ENCODE measurements at regions not wholly inside any gene's neighbourhood (a gene's known extent, or its start where the extent isn't known, plus 50 kb on each side); places are given as distances from the start of the nearest gene placed in this dataset.

- no peak for DNase-seq
- WGBS, 5 donors, result 93 to 100% (median 97%) methylated on average over 1 of the region's 1 CpG
- Histone ChIP-seq H3K27ac (no peak overlapping the region), H3K4me1 (no peaks in the 10 kb centered on the region), H3K4me3 (no peak overlapping the region), H3K36me3 (no peaks in the 10 kb centered on the region), H3K9me3 (peaks cover 0 to 7% (median 6%) of the 10 kb centered on the region in 8 donors), H3K27me3 (replicated peaks in 1 of 7) (no peaks in the 10 kb centered on the region)
- TF ChIP-seq, protein P1, sequence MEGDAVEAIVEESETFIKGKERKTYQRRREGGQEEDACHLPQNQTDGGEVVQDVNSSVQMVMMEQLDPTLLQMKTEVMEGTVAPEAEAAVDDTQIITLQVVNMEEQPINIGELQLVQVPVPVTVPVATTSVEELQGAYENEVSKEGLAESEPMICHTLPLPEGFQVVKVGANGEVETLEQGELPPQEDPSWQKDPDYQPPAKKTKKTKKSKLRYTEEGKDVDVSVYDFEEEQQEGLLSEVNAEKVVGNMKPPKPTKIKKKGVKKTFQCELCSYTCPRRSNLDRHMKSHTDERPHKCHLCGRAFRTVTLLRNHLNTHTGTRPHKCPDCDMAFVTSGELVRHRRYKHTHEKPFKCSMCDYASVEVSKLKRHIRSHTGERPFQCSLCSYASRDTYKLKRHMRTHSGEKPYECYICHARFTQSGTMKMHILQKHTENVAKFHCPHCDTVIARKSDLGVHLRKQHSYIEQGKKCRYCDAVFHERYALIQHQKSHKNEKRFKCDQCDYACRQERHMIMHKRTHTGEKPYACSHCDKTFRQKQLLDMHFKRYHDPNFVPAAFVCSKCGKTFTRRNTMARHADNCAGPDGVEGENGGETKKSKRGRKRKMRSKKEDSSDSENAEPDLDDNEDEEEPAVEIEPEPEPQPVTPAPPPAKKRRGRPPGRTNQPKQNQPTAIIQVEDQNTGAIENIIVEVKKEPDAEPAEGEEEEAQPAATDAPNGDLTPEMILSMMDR (IDR thresholded peaks at IDR 0.05 in 8 of 11, conservative IDR thresholded peaks at IDR 0.05 in 3 of 11), result no peak
- TF ChIP-seq POLR2AphosphoS5 (IDR thresholded peaks at IDR 0.05) (no peak), POLR2A (IDR thresholded peaks at IDR 0.05) (no peak)
- intact Hi-C loops (cut with DNase I; ENCODE audit: low total_unique reads), result no loop called here
These were observed 80.2 kb upstream of the PPP2R5A start for GRCh38 chr1:212205006-212205405.

DNA sequence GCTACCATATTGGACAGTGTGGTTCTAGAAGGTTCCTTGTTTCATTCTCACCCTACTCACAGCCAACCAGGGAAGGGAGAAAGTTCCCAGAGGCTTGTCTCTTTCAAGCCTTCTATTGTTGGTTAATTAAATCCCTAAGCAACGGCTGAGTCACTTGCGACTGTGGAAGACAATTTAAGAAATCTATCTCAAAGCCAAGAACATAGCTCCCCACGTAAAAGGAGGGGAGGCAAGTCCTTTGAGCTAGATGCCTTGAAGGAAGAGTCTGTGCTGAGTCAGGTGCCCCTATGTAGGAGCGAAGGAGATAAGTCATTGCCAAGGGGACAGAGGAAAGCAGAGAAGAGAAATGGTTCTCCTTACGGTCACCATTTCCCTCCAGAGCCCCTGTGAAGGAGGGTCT, 79.4 kb upstream of the PPP2R5A start:
- TF ChIP-seq POLR2A (IDR thresholded peaks at IDR 0.05), result no peak
- DNase-seq, result no peak
- 84 to 96% (median 93%) methylated on average over 5 of the region's 5 CpGs for WGBS, 5 donors
- Histone ChIP-seq H3K36me3 (no peaks in the 10 kb centered on the region), H3K4me3 (no peak overlapping the region), H3K27ac (no peak overlapping the region), H3K4me1 (no peaks in the 10 kb centered on the region), H3K9me3 (peaks cover 0 to 3% (median 1%) of the 10 kb centered on the region in 8 donors), H3K27me3 (replicated peaks in 1 of 7) (no peaks in the 10 kb centered on the region)
- intact Hi-C loops (cut with DNase I; ENCODE audit: low total_unique reads), result no loop called here

GRCh38 chr1:212207118-212207517, 78.1 kb upstream of the PPP2R5A start:
- Histone ChIP-seq H3K9me3 (no peaks in the 10 kb centered on the region), H3K4me1 (no peaks in the 10 kb centered on the region), H3K27ac (no peak overlapping the region), H3K27me3 (replicated peaks in 1 of 7) (no peaks in the 10 kb centered on the region), H3K4me3 (no peak overlapping the region), H3K36me3 (no peaks in the 10 kb centered on the region)
- intact Hi-C loops (cut with DNase I; ENCODE audit: low total_unique reads), result no loop called here
- WGBS, 5 donors, result 84 to 92% (median 87%) methylated on average over 5 to 6 of the region's 6 CpGs
- no peak for DNase-seq
- TF ChIP-seq, protein P1 (IDR thresholded peaks at IDR 0.05 in 8 of 11, conservative IDR thresholded peaks at IDR 0.05 in 3 of 11), result no peak
- TF ChIP-seq POLR2AphosphoS5 (IDR thresholded peaks at IDR 0.05), result no peak

GRCh38 chr1:212207822-212208520, 77.2 kb upstream of the PPP2R5A start:
- intact Hi-C loops (cut with DNase I; ENCODE audit: low total_unique reads), result no loop called here
- Histone ChIP-seq H3K4me3 (no peak overlapping the region), H3K27ac (no peak overlapping the region), H3K36me3 (no peaks in the 10 kb centered on the region), H3K4me1 (no peaks in the 10 kb centered on the region), H3K27me3 (replicated peaks in 1 of 7) (no peaks in the 10 kb centered on the region), H3K9me3 (no peaks in the 10 kb centered on the region)
- no peak for DNase-seq
- TF ChIP-seq POLR2A (IDR thresholded peaks at IDR 0.05), result no peak
- TF ChIP-seq POLR2AphosphoS5 (IDR thresholded peaks at IDR 0.05), result no peak
- TF ChIP-seq, protein P1 (IDR thresholded peaks at IDR 0.05 in 8 of 11, conservative IDR thresholded peaks at IDR 0.05 in 3 of 11), result no peak
- 88 to 98% (median 90%) methylated on average over 5 of the region's 5 CpGs for WGBS, 5 donors
